ENCODE measurements at regions not wholly inside any gene's neighbourhood (a gene's known extent, or its start where the extent isn't known, plus 50 kb on each side); places are given as distances from the start of the nearest gene placed in this dataset.

- Mint-ChIP-seq H3K4me3 (no peak overlapping the region), H3K36me3 (no peaks in the 10 kb centered on the region), H3K4me1 (ENCODE audit: unreplicated experiment) (no peaks in the 10 kb centered on the region), H3K27me3 (no peaks in the 10 kb centered on the region), H3K9me3 (no peaks in the 10 kb centered on the region), H3K27ac (no peak overlapping the region)
- no peak for DNase-seq (ENCODE audit: extremely low spot score, unreplicated experiment)
- no peak for TF ChIP-seq CTCF (conservative IDR thresholded peaks at IDR 0.05)
These were observed 1048.4 kb downstream of the NCAM2 start for GRCh38 chr21:22046576-22046975.

GRCh38 chr21:22056904-22057303 is 1058.7 kb downstream of the NCAM2 start:
- no peaks in the 10 kb centered on the region for H3K9me3 Mint-ChIP-seq
- H3K4me1 Mint-ChIP-seq (ENCODE audit: unreplicated experiment) = no peaks in the 10 kb centered on the region
- H3K27ac Mint-ChIP-seq = no peak overlapping the region
- no peak for TF ChIP-seq CTCF (conservative IDR thresholded peaks at IDR 0.05)
- no peaks in the 10 kb centered on the region for H3K27me3 Mint-ChIP-seq
- no peak overlapping the region for H3K4me3 Mint-ChIP-seq
- H3K36me3 Mint-ChIP-seq = no peaks in the 10 kb centered on the region
- DNase-seq (ENCODE audit: extremely low spot score, unreplicated experiment) = no peak

- H3K27me3 Mint-ChIP-seq = no peaks in the 10 kb centered on the region
- TF ChIP-seq CTCF (conservative IDR thresholded peaks at IDR 0.05) = no peak
- H3K4me1 Mint-ChIP-seq (ENCODE audit: unreplicated experiment) = no peaks in the 10 kb centered on the region
- H3K36me3 Mint-ChIP-seq = no peaks in the 10 kb centered on the region
- no peak overlapping the region for H3K4me3 Mint-ChIP-seq
- H3K9me3 Mint-ChIP-seq = no peaks in the 10 kb centered on the region
- DNase-seq (ENCODE audit: extremely low spot score, unreplicated experiment) = no peak
- no peak overlapping the region for H3K27ac Mint-ChIP-seq
These were observed 1064.4 kb downstream of the NCAM2 start for GRCh38 chr21:22062472-22063139.

- Mint-ChIP-seq H3K27me3 (no peaks in the 10 kb centered on the region), H3K9me3 (no peaks in the 10 kb centered on the region), H3K36me3 (no peaks in the 10 kb centered on the region), H3K4me3 (no peak overlapping the region), H3K4me1 (ENCODE audit: unreplicated experiment) (no peaks in the 10 kb centered on the region), H3K27ac (no peak overlapping the region)
- DNase-seq (ENCODE audit: extremely low spot score, unreplicated experiment) = no peak
- TF ChIP-seq CTCF (conservative IDR thresholded peaks at IDR 0.05) = no peak
These were observed 1064.9 kb downstream of the NCAM2 start for GRCh38 chr21:22063140-22063539.

- Mint-ChIP-seq H3K4me3 (no peak overlapping the region), H3K36me3 (no peaks in the 10 kb centered on the region), H3K4me1 (ENCODE audit: unreplicated experiment) (no peaks in the 10 kb centered on the region), H3K27ac (no peak overlapping the region), H3K27me3 (no peaks in the 10 kb centered on the region), H3K9me3 (no peaks in the 10 kb centered on the region)
- no peak for DNase-seq (ENCODE audit: extremely low spot score, unreplicated experiment)
- TF ChIP-seq CTCF (conservative IDR thresholded peaks at IDR 0.05) = no peak
These were observed 1078.3 kb downstream of the NCAM2 start for GRCh38 chr21:22076471-22076870.

GRCh38 chr21:22083899-22084298 is 1085.7 kb downstream of the NCAM2 start:
- no peak for TF ChIP-seq CTCF (conservative IDR thresholded peaks at IDR 0.05)
- no peaks in the 10 kb centered on the region for H3K4me1 Mint-ChIP-seq (ENCODE audit: unreplicated experiment)
- H3K9me3 Mint-ChIP-seq = no peaks in the 10 kb centered on the region
- no peaks in the 10 kb centered on the region for H3K36me3 Mint-ChIP-seq
- no peak overlapping the region for H3K27ac Mint-ChIP-seq
- H3K27me3 Mint-ChIP-seq = no peaks in the 10 kb centered on the region
- H3K4me3 Mint-ChIP-seq = no peak overlapping the region
- DNase-seq (ENCODE audit: extremely low spot score, unreplicated experiment) = no peak

Measured in type B pancreatic cell (in vitro differentiated cells).